ENCODE measurements at regions not wholly inside any gene's neighbourhood (a gene's known extent, or its start where the extent isn't known, plus 50 kb on each side); places are given as distances from the start of the nearest gene placed in this dataset.
"Not testable (repeated sequence)": the region's sequence is repeated elsewhere in the genome, so short reads cannot be mapped to it uniquely, and the experiment has no call there.

DNA sequence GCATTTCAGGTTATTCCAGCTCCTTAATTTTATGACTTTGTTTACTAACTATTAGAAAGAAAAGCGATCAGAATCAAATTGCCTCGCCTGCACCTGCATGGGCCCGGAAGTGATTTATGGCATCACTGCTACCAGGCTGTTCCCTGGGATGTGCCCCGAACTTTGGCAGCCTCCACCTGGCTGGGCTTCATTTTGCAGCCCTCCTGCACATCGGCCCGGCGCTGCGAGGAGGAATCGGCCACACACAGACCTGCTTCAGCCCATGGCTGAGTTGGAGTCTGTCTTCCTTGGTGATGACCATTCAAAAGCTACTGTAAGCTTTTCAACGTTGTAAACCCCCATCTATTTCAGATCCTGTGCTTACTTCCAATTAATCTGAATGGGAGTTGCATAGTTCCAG is 638.0 kb downstream of the RNF144A start:
- H3K79me2 ChIP-seq (ENCODE audit: insufficient read depth, low read depth), result no peaks in the 10 kb centered on the region
- H3K36me3 ChIP-seq (ENCODE audit: insufficient read depth), result no peaks in the 10 kb centered on the region
- H3K9ac ChIP-seq, result no peak overlapping the region
- H3K4me2 ChIP-seq, result no peak overlapping the region
- no peaks in the 10 kb centered on the region for H3K4me1 ChIP-seq (ENCODE audit: low read depth, poor library complexity, severe bottlenecking)
- TF ChIP-seq, protein P1, sequence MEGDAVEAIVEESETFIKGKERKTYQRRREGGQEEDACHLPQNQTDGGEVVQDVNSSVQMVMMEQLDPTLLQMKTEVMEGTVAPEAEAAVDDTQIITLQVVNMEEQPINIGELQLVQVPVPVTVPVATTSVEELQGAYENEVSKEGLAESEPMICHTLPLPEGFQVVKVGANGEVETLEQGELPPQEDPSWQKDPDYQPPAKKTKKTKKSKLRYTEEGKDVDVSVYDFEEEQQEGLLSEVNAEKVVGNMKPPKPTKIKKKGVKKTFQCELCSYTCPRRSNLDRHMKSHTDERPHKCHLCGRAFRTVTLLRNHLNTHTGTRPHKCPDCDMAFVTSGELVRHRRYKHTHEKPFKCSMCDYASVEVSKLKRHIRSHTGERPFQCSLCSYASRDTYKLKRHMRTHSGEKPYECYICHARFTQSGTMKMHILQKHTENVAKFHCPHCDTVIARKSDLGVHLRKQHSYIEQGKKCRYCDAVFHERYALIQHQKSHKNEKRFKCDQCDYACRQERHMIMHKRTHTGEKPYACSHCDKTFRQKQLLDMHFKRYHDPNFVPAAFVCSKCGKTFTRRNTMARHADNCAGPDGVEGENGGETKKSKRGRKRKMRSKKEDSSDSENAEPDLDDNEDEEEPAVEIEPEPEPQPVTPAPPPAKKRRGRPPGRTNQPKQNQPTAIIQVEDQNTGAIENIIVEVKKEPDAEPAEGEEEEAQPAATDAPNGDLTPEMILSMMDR (conservative IDR thresholded peaks at IDR 0.05; ENCODE audit: low read depth, low read length), result no peak
- no peak overlapping the region for H3K4me3 ChIP-seq (IDR thresholded peaks at IDR 0.05; ENCODE audit: insufficient read depth, low read depth, low read length)
- H3K27me3 ChIP-seq (ENCODE audit: insufficient read depth, low read depth), result no peaks in the 10 kb centered on the region
- H4K20me1 ChIP-seq (ENCODE audit: insufficient read depth), result no peaks in the 10 kb centered on the region
- H2AFZ ChIP-seq (ENCODE audit: low read depth), result no peak overlapping the region
- no peak overlapping the region for H3K27ac ChIP-seq

- no peaks in the 10 kb centered on the region for H3K36me3 ChIP-seq (ENCODE audit: insufficient read depth)
- TF ChIP-seq, protein P1 (conservative IDR thresholded peaks at IDR 0.05; ENCODE audit: low read depth, low read length), result no peak
These were observed 640.2 kb downstream of the RNF144A start for GRCh38 chr2:7557376-7557775.

DNA sequence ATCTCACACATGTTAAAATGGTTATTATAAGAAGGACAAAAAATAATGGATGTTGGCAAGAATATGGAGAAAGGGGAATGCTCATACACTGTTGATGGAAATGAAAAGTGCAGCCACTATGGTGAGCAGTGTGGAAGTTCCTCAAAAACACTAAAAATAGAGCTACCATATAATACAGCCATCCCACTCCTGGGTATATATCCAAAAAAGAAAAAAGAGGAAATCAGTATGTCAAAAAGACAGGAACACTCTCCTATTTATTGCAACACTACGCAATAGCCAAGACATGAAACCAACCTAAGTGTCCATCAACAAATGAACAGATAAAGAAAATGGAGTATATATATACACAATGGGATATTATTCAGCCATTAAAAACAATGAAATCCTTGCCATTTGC is 642.6 kb downstream of the RNF144A start:
- no peaks in the 10 kb centered on the region for H4K20me1 ChIP-seq (ENCODE audit: insufficient read depth)

More at GRCh38 chr2:7557376-7557775, 640.2 kb downstream of the RNF144A start:
- Histone ChIP-seq H4K20me1 (ENCODE audit: insufficient read depth) (no peaks in the 10 kb centered on the region), H3K27ac (no peak overlapping the region), H3K79me2 (ENCODE audit: insufficient read depth, low read depth) (no peaks in the 10 kb centered on the region), H3K27me3 (ENCODE audit: insufficient read depth, low read depth) (no peaks in the 10 kb centered on the region), H3K4me3 (IDR thresholded peaks at IDR 0.05; ENCODE audit: insufficient read depth, low read depth, low read length) (no peak overlapping the region), H3K9ac (no peak overlapping the region), H3K4me2 (no peak overlapping the region), H2AFZ (ENCODE audit: low read depth) (no peak overlapping the region), H3K4me1 (ENCODE audit: low read depth, poor library complexity, severe bottlenecking) (no peaks in the 10 kb centered on the region)

GRCh38 chr2:7566382-7566881 is 649.2 kb downstream of the RNF144A start:
- no peak overlapping the region for H2AFZ ChIP-seq (ENCODE audit: low read depth)
- H3K36me3 ChIP-seq (ENCODE audit: insufficient read depth), result no peaks in the 10 kb centered on the region
- H3K4me1 ChIP-seq (ENCODE audit: low read depth, poor library complexity, severe bottlenecking), result no peaks in the 10 kb centered on the region
- H3K79me2 ChIP-seq (ENCODE audit: insufficient read depth, low read depth), result no peaks in the 10 kb centered on the region
- H3K27me3 ChIP-seq (ENCODE audit: insufficient read depth, low read depth), result no peaks in the 10 kb centered on the region
- TF ChIP-seq, protein P1 (conservative IDR thresholded peaks at IDR 0.05; ENCODE audit: low read depth, low read length), result no peak
- no peaks in the 10 kb centered on the region for H4K20me1 ChIP-seq (ENCODE audit: insufficient read depth)
- H3K4me2 ChIP-seq, result no peak overlapping the region
- no peak overlapping the region for H3K27ac ChIP-seq
- no peak overlapping the region for H3K4me3 ChIP-seq (IDR thresholded peaks at IDR 0.05; ENCODE audit: insufficient read depth, low read depth, low read length)
- no peak overlapping the region for H3K9ac ChIP-seq

More for the DNA sequence above, 642.6 kb downstream of the RNF144A start:
- Histone ChIP-seq H3K4me2 (no peak overlapping the region), H3K79me2 (ENCODE audit: insufficient read depth, low read depth) (no peaks in the 10 kb centered on the region), H3K9ac (no peak overlapping the region), H3K27me3 (ENCODE audit: insufficient read depth, low read depth) (no peaks in the 10 kb centered on the region), H3K4me3 (IDR thresholded peaks at IDR 0.05; ENCODE audit: insufficient read depth, low read depth, low read length) (no peak overlapping the region), H3K36me3 (ENCODE audit: insufficient read depth) (no peaks in the 10 kb centered on the region), H2AFZ (ENCODE audit: low read depth) (no peak overlapping the region), H3K4me1 (ENCODE audit: low read depth, poor library complexity, severe bottlenecking) (no peaks in the 10 kb centered on the region), H3K27ac (no peak overlapping the region)
- TF ChIP-seq, protein P1 (conservative IDR thresholded peaks at IDR 0.05; ENCODE audit: low read depth, low read length), result no peak

DNA sequence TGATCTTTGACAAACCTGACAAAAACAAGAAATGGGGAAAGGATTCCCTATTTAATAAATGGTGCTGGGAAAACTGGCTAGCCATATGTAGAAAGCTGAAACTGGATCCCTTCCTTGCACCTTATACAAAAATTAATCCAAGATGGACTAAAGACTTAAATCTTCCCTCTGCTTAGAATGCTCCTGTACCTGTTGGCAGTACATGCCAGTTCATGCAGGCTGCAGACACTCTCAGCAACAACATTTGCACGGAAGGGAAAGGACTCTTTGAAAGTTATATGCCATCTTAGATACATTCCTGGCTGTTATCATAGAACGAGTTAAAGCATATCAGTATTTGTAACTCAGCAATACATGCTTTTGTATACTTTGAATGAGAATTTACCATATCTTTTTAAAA is 649.9 kb downstream of the RNF144A start:
- not testable (repeated sequence) for H3K4me1 ChIP-seq (ENCODE audit: low read depth, poor library complexity, severe bottlenecking); H3K27me3 ChIP-seq (ENCODE audit: insufficient read depth, low read depth); H3K9ac ChIP-seq; H4K20me1 ChIP-seq (ENCODE audit: insufficient read depth); H3K79me2 ChIP-seq (ENCODE audit: insufficient read depth, low read depth); H3K4me2 ChIP-seq; H2AFZ ChIP-seq (ENCODE audit: low read depth); H3K36me3 ChIP-seq (ENCODE audit: insufficient read depth); H3K4me3 ChIP-seq (IDR thresholded peaks at IDR 0.05; ENCODE audit: insufficient read depth, low read depth, low read length); H3K27ac ChIP-seq

Data from KMS-11 (cell line).